ENCODE measurements at regions not wholly inside any gene's neighbourhood (a gene's known extent, or its start where the extent isn't known, plus 50 kb on each side); places are given as distances from the start of the nearest gene placed in this dataset.

DNA sequence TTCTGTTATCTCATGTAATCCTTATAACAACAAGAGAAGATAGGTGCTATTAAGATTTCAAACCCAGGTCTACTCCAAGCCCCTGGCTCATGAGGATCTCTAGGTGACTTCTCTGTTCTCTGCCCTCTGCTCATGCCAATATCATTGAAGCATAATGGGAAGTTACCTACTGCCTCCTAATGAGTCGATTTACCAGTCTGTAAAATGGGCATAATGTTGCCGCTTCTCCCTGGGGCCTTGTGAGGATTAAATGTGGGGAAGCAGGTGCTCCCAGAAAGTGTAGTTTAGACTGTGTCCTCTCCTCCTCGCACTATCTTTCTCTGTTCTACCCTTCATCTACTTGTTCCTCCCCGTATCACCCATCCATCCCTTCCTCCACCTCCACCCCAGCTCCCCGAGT lies 169.2 kb upstream of the LHX5 start:
- intact Hi-C loops (cut with DNase I, micrococcal nuclease) = no loop called here
- ATAC-seq (no peak), DNase-seq (no peak)

DNA sequence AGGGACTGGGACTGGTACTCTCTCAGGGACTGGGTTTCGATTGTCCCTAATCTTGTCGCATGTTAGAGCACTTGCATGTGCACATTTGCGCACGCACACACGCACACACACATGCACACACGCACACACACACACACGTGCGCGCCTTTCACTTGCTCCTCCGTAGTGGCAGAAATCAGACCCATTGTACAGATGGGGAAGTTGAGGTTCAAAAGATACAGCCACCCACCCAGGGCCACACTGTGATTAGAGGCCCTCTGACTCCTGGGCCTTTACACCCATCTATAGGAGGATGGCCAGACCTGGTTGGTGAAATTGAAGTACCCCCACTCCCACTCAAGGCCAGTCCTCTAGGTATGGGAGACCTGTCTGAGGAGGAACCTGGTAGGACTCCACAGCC lies 167.8 kb upstream of the LHX5 start:
- intact Hi-C loops (cut with DNase I, micrococcal nuclease) = no loop called here
- no peak for ATAC-seq

DNA sequence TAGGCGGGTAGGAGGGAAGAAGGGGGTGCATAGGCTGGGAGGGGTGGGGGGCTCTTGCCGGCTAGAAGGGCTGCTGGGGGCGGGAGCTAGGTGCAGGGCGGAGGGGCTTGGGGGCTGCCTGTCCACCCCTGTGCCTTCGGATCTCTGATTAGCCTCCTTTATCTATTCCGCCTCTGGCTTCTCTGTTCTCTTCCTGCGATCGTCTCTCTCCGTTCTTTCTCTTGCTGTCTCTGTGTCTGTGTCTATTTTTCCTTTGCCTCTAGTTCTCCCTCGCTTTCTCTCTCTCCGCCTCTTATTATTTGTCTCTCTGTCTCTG lies 166.7 kb upstream of the LHX5 start:
- ATAC-seq = no peak
- intact Hi-C loops (cut with DNase I, micrococcal nuclease) = no loop called here
- no peak for DNase-seq

More for the DNA sequence above, 167.8 kb upstream of the LHX5 start:
- DNase-seq = no peak

DNA sequence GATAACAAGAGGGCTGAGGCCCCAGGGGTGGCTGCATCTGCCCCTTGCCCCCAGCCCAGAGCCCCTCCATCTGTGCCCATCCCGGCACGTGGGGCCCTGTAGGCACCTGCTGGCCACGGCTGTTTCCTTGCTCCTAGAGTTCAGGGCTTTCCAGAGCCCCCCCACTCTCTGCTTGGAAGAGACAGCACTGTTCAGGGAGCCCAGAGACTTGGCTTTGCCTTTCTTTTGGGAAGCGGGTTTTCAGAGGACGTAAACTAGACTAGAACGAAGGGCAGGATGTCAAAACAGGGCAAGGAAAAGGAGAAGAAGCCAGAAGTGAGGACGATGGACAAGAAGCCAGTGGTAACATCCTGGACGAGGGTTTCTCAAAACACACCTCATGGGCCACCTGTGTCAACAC lies 163.3 kb upstream of the LHX5 start:
- ATAC-seq (no peak), DNase-seq (no peak)
- intact Hi-C loops (cut with DNase I, micrococcal nuclease) = no loop called here

DNA sequence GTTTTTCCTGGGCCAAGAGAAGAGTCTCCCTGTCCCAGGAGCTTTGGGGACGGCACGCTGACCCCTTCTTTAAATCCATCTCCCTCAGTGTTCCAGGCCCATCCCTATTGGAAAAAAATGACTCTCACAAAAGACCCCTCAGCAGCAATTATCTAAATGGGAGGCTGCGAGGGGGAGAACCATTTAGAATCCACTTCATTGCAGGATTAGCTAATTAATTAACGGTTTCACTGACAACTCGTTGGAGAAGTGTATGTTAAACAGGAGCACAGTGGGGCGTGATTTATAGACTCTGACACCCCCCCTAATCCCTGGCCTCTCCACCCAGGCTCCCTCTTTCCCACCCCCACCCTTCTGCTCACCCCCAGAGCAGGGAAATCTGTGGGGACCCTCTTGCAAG lies 162.8 kb upstream of the LHX5 start:
- intact Hi-C loops (cut with DNase I, micrococcal nuclease) = no loop called here
- no peak for DNase-seq
- no peak for ATAC-seq

DNA sequence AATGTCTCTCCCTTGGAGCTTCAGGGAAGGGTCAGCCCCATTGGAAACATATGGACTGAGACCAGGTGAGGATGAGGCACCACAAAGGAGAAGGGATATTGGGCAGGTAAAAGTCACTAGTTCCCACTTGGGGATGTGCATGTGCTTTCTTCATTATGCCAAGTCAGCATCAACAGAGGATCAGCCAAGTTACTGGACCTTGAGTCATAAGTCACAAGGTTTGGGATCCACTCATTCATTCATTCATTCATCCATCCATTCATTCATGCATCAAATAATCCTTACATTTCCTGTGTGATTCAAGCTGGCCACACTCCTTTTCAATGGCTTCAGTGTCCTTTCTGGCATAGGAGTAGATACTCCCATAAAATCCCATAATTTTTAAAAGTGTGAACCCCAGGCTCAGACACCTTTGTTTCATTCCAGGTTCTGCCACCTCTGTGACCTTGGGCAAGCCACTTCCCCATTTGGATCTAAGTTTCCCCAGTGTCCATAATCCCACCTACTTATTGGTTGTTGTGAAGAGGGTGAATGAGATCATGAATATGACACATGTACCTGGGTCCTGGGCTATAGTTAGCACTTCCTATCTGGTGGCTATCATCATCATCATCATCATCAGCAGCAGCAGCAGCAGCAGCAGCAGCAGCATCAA lies 162.1 kb upstream of the LHX5 start:
- no peak for ATAC-seq
- intact Hi-C loops (cut with DNase I, micrococcal nuclease) = no loop called here
- no peak for DNase-seq

DNA sequence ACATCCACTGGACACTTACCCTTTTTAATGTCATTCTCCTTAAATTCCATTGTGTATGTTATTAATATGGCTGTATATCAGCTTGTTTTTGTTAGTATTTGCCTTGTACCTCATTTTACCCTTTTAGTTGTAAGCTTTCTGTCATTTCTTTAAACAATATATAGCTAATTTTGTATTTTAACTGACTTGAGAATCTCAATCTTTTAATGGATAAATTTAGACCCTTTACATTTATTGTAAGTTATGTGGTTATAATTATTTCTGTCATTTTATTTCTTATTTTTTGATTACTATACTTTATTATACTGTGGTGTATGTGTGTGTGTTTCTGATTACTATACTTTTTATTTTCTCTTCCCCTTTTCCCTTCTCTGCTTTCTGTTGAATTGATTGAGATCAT lies 159.0 kb upstream of the LHX5 start:
- DNase-seq (no peak), ATAC-seq (no peak)
- intact Hi-C loops (cut with DNase I, micrococcal nuclease) = no loop called here

DNA sequence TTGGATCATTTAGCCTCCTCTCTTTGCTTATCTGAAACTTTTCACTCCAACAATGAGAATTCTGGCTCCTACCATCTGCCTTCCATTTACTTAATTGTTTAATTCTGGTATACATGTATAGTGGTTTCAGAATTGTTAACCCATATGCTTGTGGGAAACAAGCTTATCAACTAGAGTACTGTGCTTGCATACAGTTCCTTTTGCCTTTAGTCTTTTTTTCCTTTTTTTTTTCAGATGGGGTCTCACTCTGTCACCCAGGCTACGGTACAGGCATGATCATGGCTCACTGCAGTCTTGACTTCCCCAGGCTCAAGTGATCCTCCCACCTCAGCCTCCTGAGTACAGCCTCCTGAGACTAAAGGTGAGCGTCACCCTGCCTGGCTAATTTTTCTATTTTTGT lies 153.8 kb upstream of the LHX5 start:
- no peak for ATAC-seq
- no peak for DNase-seq
- intact Hi-C loops (cut with DNase I, micrococcal nuclease) = no loop called here

DNA sequence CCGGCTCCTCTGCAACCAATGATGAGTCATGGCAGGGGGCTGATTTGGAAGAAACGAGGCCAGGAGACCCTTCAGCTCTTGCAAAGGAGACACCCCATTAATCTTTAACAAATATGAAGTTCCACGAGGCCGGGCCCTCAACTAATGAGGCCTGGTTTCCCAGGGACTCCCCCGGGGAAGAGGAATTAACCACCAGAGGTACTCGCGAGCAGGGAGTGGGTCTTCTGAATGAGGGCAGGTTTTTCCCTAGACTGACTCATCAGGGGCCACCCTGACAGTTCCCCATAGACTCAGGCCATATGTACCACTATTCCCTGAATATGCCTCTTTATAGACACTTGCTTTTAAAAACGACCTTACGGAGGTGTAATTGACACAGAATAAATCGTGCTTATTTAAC lies 150.7 kb upstream of the LHX5 start:
- ATAC-seq (no peak), DNase-seq (no peak)
- intact Hi-C loops (cut with DNase I, micrococcal nuclease) = no loop called here

DNA sequence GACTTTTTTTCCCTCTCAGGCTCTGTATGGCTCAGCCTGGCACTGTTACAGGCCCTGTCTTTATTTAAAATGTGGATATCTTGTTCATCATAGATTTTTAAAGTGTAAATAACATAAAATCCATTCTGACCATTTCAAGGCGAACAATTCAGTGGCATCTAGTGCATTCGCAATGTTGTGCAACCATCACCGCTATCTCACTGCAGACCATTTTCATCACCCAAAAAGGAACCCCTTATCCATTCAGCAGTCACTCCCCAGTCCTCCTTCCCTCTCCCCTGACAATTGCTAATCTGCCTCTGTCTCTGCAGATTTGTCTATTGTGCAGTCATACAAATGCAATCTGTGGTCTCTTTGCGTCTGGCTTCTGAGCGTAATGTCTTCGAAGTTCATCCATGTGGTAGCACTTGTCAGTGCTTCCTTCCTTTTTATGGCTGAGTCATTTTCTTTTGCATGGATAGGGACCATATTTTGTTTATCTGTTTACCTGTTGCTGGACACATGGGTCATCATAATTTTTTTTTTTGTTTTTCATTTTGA lies 148.8 kb upstream of the LHX5 start:
- DNase-seq = no peak
- intact Hi-C loops (cut with DNase I, micrococcal nuclease) = no loop called here
- ATAC-seq = no peak

DNA sequence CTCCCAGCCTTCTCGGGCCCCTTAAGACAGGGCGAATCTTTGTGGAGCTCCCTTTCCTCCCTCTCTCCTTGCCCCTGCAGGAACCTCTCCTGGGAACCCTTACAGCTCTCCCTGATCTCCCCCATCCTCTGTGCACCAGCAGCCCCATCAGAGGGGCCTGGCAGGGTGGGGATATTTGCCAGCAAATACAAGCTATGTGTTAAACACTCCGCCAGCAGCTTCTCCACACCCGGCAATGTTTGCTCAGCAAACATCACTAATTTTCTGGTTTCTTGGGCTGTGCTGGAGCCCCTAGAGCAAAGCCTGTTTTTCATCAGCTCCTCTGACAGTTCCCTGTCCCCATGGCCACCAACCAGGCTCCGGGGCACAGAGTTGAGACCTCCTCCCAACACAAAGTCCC lies 147.5 kb upstream of the LHX5 start:
- DNase-seq = no peak
- intact Hi-C loops (cut with DNase I, micrococcal nuclease) = no loop called here
- no peak for ATAC-seq

DNA sequence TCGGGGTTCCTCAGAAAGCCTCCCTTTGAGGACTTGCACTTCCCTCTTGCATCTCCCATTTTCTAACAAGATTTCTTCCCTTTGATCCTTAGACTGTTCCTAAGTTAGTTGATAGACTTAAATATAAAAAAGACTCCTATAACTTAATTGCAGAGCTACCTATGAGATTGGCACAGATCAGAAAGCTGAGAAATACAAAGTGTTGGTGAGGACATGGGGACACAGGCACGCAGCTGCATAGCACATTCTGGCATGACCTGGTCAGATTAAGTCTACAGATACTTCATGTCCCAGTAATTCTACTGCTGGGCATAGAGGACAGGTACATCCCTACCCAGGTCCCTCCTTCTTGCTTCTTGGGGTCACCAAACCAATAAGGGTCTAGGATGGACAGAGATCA lies 141.7 kb upstream of the LHX5 start:
- ATAC-seq (no peak), DNase-seq (no peak)
- intact Hi-C loops (cut with DNase I, micrococcal nuclease) = no loop called here

DNA sequence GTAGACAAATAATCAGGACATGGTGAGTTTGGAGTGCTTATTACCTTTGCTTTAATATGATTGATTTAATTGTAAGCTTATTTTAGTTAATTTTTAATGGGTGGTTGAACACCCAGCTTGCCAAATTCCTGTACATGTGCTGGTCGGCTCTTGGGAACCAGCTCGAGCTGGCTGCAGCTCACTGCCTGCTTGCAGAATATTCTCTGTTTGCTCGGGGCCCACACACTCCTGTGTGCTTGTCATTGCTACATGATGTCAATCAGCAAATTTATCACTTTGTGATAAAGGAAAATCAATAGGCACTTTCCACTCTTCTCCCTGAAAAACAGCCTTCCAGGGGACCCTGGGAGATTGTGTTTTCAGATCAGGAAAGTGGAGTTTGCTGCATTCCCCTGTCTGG lies 141.1 kb upstream of the LHX5 start:
- ATAC-seq (no peak), DNase-seq (no peak)
- intact Hi-C loops (cut with DNase I, micrococcal nuclease) = no loop called here

DNA sequence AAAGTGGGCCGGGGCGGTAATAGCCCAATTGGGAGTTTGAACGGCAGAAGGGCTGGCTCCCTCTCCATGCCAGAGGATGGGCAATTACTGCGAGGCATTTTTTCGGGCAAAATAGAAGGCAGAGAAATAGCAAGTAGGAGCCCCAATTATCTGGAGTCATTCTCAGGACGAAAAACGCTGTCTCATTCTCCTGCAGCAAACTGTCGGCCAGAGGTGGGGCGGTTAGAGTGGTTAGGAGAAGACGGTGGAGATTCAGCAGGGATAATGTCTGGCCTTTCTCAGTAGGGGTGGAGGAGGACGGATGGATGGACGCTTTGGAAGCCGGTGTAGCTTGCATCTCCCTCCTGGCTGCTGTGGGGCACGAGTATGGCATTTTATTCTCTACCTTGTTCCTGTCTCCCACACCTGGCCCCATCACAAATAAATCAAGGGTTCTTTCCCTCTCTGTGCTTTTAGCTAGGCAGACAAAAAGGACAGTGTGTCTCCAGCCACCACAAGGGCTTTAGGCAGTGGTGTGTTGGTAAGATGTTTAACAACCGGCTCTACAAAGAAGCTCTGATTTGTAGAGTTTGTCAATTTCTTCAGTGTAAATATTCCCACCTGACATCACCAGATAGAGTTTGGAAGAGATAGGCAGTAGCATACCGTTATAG lies 140.5 kb upstream of the LHX5 start:
- DNase-seq (no peak), ATAC-seq (no peak)
- intact Hi-C loops (cut with DNase I, micrococcal nuclease) = no loop called here

DNA sequence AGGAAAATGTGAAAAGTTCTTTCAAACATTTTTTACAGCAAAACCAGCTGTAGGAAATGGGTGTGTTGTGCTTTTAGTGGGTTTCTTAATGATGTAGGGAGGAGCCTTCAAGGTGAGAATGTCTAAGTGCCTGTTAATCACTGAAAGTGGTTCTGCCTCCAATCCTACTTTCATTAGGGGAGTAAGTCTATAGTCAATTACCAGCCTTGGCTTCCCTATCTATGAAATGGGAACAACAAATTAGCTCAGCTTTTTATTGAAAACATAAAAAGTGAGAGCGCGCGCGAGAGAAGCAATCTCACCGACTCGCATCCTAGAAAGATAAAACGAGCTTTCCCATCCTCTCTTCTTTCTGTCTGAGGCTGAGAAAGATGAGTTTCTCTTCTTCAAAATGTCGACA lies 140.0 kb upstream of the LHX5 start:
- no peak for DNase-seq
- intact Hi-C loops (cut with DNase I, micrococcal nuclease) = no loop called here
- ATAC-seq = no peak

DNA sequence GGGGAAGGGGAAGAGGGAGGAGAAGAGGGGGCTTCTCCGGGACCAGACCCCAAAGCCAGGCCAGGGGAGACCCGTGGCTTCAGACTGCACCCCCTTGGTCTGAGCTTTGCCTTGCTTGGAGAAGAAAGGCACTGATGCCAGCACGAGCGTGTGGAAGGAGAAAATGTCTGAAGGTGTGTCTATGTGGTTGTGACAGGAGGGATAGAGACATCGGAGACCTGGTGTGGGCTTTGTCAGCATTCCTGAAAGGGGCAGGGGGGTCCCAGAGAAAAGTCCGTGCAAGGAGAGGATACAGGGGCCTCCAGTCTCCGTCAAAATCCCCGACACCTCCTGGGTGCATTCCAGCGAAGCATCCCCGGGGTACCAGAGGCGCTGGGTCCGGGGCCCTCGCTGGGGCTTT lies 139.0 kb upstream of the LHX5 start:
- intact Hi-C loops (cut with DNase I, micrococcal nuclease) = no loop called here

DNA sequence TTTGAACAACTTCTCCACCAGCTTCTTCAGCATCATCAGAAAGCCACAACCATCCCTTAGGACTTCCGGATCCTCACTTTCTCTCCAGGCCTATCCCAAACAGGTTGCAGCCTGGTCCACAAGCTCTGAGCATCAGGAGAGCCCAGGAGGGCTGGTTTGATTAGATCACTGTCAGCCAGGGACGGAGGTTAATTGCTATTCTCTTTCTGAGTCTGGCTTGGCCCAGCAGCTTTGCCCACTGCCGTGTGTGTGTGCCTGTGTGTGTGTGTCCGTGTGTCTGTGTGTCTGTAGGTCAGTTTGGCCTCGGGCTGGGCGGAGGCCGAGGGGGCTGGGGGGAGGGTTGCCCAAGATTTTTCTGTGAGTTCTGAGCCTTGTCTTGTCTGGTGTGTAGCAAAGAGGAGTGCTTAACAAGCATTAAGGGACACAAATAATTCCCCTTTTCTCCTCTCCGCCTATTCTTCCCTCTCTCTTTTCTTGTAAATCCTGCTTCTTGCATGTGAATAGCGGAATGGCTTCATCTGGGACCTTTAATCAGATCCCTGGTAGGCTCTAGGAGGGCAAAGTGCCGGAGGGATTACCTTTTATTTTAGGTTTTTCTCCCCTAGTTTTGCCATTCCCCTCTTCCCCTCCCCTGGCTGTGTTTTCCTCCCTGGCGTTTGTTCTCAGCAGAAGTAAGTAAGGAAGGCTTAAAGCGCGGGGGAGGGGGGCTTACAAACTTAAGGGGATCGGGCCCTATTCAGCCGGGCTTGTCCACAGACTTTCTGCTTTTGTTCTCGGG lies 138.2 kb upstream of the LHX5 start:
- no peak for ATAC-seq
- intact Hi-C loops (cut with DNase I, micrococcal nuclease) = no loop called here
- no peak for DNase-seq

More for the DNA sequence above, 139.0 kb upstream of the LHX5 start:
- no peak for DNase-seq
- ATAC-seq = no peak

DNA sequence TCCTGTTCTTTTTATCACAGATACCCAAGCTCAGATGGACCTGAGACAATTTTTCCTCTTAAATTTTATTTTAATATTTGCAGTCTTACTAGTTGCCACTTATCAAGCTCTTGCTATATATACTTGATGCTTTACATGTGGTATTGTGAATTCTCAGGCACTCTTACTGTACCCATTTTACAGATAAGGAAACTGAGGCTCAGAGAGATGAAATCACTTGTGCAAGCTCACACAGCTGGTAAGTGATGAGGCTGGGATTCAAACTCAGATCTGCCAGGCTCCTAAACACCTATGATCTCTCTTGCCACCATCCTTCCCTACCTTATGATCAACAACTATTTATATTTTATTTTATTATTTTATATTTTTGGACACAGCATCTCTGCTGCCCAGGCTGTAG lies 133.0 kb upstream of the LHX5 start:
- no peak for DNase-seq
- intact Hi-C loops (cut with DNase I, micrococcal nuclease) = no loop called here
- no peak for ATAC-seq

DNA sequence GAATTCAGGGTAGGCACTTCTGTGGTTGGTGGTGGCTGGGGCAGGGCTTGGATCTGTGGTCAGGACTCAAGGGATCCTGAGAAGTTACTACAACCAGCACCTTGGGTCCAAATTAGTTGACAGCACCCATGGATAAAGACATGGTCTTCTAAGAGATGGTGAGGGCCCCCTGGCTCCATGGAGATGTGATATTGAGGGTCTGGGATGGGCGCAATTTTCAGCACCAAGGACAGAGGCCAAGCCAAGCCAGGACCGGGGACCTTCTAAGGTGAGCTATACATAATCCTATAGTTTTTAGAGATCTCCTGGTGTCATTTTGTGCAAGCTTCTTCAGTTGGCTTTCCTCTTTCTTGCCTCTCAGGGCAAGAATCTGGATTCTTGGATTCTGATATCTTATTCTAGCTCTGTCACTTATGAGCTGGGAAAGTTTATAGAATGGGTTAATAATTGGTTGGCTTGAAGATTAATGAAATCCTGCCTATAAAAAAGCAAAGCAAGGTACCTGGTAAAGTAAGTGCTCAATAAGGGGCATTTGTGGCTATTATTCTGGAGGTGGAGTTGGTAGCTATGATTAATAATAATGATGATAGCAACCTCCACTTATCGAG lies 130.1 kb upstream of the LHX5 start:
- intact Hi-C loops (cut with DNase I, micrococcal nuclease) = no loop called here
- ATAC-seq (no peak), DNase-seq (no peak)

DNA sequence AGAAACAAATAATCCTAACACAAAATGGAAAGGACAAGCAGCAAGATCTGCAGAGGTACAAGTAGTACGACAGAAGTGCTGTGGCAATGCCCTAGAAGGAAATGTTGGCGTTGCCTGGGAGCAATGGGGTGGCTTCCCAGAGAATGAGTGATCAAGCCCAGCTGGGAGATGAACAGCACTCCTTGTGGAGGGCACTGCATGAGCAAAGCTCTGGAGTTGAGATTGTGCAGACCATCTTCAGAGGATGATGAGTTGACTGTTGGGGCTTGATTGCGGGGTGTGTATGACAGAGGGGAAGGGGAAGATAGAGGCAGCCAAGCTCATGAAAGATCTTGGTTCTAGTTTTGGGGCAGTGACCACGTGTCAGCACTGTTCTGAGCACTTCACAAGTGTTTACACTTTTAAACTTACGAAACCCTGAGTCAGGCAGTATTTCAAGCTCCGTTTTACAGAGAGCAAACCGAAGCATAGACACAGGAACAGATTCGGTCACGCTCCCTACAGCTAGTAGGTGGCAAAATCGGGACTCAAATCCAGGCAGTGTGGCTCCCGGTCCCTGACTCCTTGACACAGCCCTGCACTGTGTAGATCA lies 127.2 kb upstream of the LHX5 start:
- intact Hi-C loops (cut with DNase I, micrococcal nuclease) = no loop called here
- no peak for ATAC-seq
- no peak for DNase-seq
